ENCODE measurements at regions not wholly inside any gene's neighbourhood (a gene's known extent, or its start where the extent isn't known, plus 50 kb on each side); places are given as distances from the start of the nearest gene placed in this dataset.

DNA sequence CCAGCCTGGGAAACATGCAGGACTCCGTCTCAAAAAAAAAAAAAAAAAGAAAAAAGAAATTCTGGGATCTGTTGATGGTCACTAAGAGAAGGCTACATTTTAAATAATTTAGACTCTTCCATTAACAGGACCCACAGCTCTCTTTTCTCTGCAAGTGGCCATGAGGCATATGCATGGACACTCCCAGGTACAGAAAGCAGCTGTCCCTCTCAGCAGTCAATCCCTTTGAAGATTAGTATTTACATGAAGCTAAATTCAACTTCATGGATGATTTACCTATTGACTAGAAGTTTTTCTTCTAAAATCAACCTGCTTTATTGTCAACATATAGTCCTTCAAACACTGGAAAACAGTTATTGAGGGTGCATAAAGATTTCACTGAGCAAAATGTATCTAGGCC is 139.9 kb downstream of the CPEB2 start:
- intact Hi-C loops (cut with DNase I) = no loop called here
- DNase-seq (no peak), FAIRE-seq (no peak)
- TF ChIP-seq, protein P1, sequence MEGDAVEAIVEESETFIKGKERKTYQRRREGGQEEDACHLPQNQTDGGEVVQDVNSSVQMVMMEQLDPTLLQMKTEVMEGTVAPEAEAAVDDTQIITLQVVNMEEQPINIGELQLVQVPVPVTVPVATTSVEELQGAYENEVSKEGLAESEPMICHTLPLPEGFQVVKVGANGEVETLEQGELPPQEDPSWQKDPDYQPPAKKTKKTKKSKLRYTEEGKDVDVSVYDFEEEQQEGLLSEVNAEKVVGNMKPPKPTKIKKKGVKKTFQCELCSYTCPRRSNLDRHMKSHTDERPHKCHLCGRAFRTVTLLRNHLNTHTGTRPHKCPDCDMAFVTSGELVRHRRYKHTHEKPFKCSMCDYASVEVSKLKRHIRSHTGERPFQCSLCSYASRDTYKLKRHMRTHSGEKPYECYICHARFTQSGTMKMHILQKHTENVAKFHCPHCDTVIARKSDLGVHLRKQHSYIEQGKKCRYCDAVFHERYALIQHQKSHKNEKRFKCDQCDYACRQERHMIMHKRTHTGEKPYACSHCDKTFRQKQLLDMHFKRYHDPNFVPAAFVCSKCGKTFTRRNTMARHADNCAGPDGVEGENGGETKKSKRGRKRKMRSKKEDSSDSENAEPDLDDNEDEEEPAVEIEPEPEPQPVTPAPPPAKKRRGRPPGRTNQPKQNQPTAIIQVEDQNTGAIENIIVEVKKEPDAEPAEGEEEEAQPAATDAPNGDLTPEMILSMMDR (IDR thresholded peaks at IDR 0.05; ENCODE audit: borderline replicate concordance, extremely low read depth, insufficient read depth) = no peak
- no peak overlapping the region for H3K9ac ChIP-seq (ENCODE audit: low read length in 3 of 3)
- no peak overlapping the region for H3K4me3 ChIP-seq (ENCODE audit: low read length in 3 of 3)
- no peaks in the 10 kb centered on the region for H3K27me3 ChIP-seq (ENCODE audit: control insufficient read depth, insufficient read depth, low read length)
- no peaks in the 10 kb centered on the region for H3K36me3 ChIP-seq (ENCODE audit: control insufficient read depth in 2 of 3, insufficient read depth in 3 of 3, low read length in 3 of 3)
- H3K9me3 ChIP-seq (ENCODE audit: control insufficient read depth in 2 of 3, insufficient read depth in 1 of 3, low read length in 3 of 3) = no peaks in the 10 kb centered on the region
- H3K27ac ChIP-seq (ENCODE audit: low read depth in 2 of 2, low read length in 2 of 2) = no peak overlapping the region
- no peaks in the 10 kb centered on the region for H3K4me1 ChIP-seq (ENCODE audit: control insufficient read depth in 2 of 3, insufficient read depth in 2 of 3, low read depth in 1 of 3, low read length in 3 of 3)

DNA sequence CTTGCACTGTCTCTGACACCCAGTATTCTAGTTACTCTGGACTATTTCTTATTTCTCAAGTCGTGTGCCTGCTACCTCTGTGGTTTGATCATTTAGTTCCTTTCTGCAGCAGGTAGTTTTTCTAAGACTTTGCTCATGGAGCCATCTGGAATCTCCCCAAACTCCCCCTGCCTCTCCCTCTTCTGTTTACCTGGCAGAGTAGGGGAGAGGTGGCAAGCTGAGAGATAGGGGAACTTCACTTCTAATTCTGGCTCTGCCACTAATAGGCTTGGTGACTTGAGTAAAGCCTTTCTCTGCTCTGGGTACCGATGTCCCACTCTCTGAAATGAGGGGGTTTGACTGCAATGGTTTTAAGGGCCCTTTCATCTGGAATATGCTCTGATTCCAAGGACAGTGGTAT is 141.3 kb downstream of the CPEB2 start:
- FAIRE-seq (no peak), DNase-seq (no peak)
- Histone ChIP-seq H3K4me3 (ENCODE audit: low read length in 3 of 3) (no peak overlapping the region), H3K27ac (ENCODE audit: low read depth in 2 of 2, low read length in 2 of 2) (no peak overlapping the region), H3K9ac (ENCODE audit: low read length in 3 of 3) (no peak overlapping the region), H3K9me3 (ENCODE audit: control insufficient read depth in 2 of 3, insufficient read depth in 1 of 3, low read length in 3 of 3) (no peaks in the 10 kb centered on the region), H3K4me1 (ENCODE audit: control insufficient read depth in 2 of 3, insufficient read depth in 2 of 3, low read depth in 1 of 3, low read length in 3 of 3) (no peaks in the 10 kb centered on the region), H3K36me3 (ENCODE audit: control insufficient read depth in 2 of 3, insufficient read depth in 3 of 3, low read length in 3 of 3) (no peaks in the 10 kb centered on the region), H3K27me3 (ENCODE audit: control insufficient read depth, insufficient read depth, low read length) (no peaks in the 10 kb centered on the region)
- TF ChIP-seq, protein P1 (IDR thresholded peaks at IDR 0.05; ENCODE audit: borderline replicate concordance, extremely low read depth, insufficient read depth) = no peak
- intact Hi-C loops (cut with DNase I) = no loop called here

DNA sequence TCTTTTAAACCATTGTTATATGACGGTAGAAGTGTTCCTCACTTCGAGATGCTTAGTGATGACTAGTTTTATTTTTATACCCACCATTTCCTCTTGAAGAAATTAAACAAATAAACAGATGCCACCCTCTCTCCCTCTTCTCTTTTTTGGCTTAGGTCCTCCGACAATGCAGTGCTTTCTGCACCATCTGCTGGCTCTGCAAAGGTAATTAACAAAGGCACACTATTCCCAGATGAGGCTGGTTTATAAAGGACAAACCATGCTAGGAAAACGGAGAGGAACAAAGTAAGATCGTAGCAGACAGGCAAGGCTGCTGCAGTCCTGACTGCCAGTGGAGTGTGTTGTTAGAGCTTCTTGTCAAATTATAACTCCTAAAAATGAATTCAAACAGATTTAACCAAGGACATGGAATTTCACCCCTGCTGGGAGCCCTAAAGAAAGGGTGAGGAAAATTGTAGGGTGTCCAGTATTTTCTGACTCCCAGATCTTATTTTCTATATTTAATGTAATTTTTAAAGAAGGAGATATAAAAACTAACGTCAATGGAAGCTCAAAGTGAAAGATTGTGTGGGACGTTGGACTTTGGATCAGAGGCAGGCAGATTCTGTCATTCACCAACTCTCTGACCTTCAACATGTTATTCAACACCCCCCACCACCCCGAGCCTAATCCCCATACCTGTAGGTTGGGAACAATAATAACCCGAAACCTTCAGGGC is 142.1 kb downstream of the CPEB2 start:
- no peak overlapping the region for H3K27ac ChIP-seq (ENCODE audit: low read depth in 2 of 2, low read length in 2 of 2)
- peak overlapping the region in 2 of 3 donors; percentile 3 to 26 for H3K4me3 ChIP-seq (ENCODE audit: low read length in 3 of 3)
- DNase-seq (no peak), FAIRE-seq (no peak)
- H3K27me3 ChIP-seq (ENCODE audit: control insufficient read depth, insufficient read depth, low read length) = no peaks in the 10 kb centered on the region
- no peak overlapping the region for H3K9ac ChIP-seq (ENCODE audit: low read length in 3 of 3)
- H3K36me3 ChIP-seq (ENCODE audit: control insufficient read depth in 2 of 3, insufficient read depth in 3 of 3, low read length in 3 of 3) = no peaks in the 10 kb centered on the region
- TF ChIP-seq, protein P1 (IDR thresholded peaks at IDR 0.05; ENCODE audit: borderline replicate concordance, extremely low read depth, insufficient read depth) = peak; percentile 26
- peaks cover 0 to 8% (median under 1%) of the 10 kb centered on the region in 3 donors for H3K4me1 ChIP-seq (ENCODE audit: control insufficient read depth in 2 of 3, insufficient read depth in 2 of 3, low read depth in 1 of 3, low read length in 3 of 3)
- intact Hi-C loops (cut with DNase I) = no loop called here
- no peaks in the 10 kb centered on the region for H3K9me3 ChIP-seq (ENCODE audit: control insufficient read depth in 2 of 3, insufficient read depth in 1 of 3, low read length in 3 of 3)

DNA sequence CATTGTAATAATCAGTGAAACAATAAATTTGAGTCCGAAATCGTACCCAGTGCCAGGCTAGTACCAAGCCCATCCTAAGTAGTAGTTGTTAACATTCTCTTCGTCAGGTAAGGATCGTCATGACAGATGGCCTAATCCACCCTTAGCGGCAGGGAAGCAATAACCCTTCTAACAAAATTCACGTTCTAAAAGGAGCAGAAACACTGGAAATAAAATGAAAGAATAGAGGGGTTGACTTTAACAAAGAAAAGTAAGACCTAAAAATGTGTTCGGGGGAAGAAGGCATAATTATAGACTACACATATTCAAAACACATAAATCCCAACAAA is 142.7 kb downstream of the CPEB2 start:
- DNase-seq = no peak
- Histone ChIP-seq H3K9ac (ENCODE audit: low read length in 3 of 3) (no peak overlapping the region), H3K27me3 (ENCODE audit: control insufficient read depth, insufficient read depth, low read length) (no peaks in the 10 kb centered on the region), H3K27ac (ENCODE audit: low read depth in 2 of 2, low read length in 2 of 2) (no peak overlapping the region), H3K4me1 (ENCODE audit: control insufficient read depth in 2 of 3, insufficient read depth in 2 of 3, low read depth in 1 of 3, low read length in 3 of 3) (peaks cover 0 to 12% (median 3%) of the 10 kb centered on the region in 3 donors), H3K9me3 (ENCODE audit: control insufficient read depth in 2 of 3, insufficient read depth in 1 of 3, low read length in 3 of 3) (no peaks in the 10 kb centered on the region), H3K36me3 (ENCODE audit: control insufficient read depth in 2 of 3, insufficient read depth in 3 of 3, low read length in 3 of 3) (no peaks in the 10 kb centered on the region), H3K4me3 (ENCODE audit: low read length in 3 of 3) (no peak overlapping the region)
- TF ChIP-seq, protein P1 (IDR thresholded peaks at IDR 0.05; ENCODE audit: borderline replicate concordance, extremely low read depth, insufficient read depth) = no peak
- intact Hi-C loops (cut with DNase I) = no loop called here
- no peak for FAIRE-seq
